ENCODE measurements at regions not wholly inside any gene's neighbourhood (a gene's known extent, or its start where the extent isn't known, plus 50 kb on each side); places are given as distances from the start of the nearest gene placed in this dataset.

DNA sequence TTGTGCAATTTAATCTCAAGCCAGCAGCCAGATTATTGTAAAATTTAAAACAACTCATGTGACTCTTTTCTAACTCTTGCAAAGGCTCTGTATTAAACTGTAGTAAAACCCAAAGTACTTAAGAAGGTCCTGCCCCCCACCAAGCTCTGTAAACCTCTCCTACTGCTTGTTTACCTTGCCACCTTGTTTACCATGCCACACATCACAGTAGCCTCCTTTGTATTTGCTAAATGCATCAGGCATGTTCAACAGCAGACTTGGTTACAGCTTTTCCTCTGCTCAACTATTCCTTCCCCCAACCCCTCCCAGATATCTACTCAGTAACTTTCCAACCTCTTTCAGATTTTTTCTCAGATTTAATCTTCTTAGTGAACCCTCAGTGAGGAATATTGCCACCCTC lies 861.6 kb downstream of the METTL15 start:
- TF ChIP-seq, protein P1, sequence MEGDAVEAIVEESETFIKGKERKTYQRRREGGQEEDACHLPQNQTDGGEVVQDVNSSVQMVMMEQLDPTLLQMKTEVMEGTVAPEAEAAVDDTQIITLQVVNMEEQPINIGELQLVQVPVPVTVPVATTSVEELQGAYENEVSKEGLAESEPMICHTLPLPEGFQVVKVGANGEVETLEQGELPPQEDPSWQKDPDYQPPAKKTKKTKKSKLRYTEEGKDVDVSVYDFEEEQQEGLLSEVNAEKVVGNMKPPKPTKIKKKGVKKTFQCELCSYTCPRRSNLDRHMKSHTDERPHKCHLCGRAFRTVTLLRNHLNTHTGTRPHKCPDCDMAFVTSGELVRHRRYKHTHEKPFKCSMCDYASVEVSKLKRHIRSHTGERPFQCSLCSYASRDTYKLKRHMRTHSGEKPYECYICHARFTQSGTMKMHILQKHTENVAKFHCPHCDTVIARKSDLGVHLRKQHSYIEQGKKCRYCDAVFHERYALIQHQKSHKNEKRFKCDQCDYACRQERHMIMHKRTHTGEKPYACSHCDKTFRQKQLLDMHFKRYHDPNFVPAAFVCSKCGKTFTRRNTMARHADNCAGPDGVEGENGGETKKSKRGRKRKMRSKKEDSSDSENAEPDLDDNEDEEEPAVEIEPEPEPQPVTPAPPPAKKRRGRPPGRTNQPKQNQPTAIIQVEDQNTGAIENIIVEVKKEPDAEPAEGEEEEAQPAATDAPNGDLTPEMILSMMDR (IDR thresholded peaks at IDR 0.05; ENCODE audit: low read depth, low read length, missing control alignments): no peak
- in situ Hi-C loops (cut with HindIII; ENCODE audit: low pct_ligation_motif_present, low sequenced_read_pairs): no loop called here
- Histone ChIP-seq H3K4me3 (ENCODE audit: low read depth, low read length) (no peak overlapping the region), H3K27ac (no peak overlapping the region), H3K36me3 (replicated peaks) (no peaks in the 10 kb centered on the region), H3K27me3 (replicated peaks) (no peaks in the 10 kb centered on the region)
- DNase-seq: no peak

DNA sequence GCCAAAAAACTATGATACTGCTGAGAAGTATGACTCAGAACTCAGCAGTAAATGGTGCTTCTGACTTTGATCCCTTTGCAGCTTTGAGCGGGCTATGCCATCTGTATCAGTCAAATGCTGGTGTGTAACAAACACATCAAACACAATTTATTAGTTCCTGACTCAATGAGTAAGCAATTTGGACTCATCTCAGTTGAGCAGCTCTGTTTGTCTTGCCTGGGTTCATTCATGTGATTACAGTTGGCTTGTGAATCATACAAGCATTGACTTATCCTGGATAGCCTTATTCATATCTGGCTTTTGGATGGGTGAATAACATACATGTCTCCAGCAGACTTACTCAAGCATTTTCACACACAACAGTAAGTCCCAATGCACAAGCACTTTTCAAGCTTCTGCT lies 858.8 kb downstream of the METTL15 start:
- no peaks in the 10 kb centered on the region for H3K36me3 ChIP-seq (replicated peaks)
- H3K4me3 ChIP-seq (ENCODE audit: low read depth, low read length): no peak overlapping the region
- no peaks in the 10 kb centered on the region for H3K27me3 ChIP-seq (replicated peaks)
- TF ChIP-seq, protein P1 (IDR thresholded peaks at IDR 0.05; ENCODE audit: low read depth, low read length, missing control alignments): no peak
- DNase-seq: no peak
- no peak overlapping the region for H3K27ac ChIP-seq
- in situ Hi-C loops (cut with HindIII; ENCODE audit: low pct_ligation_motif_present, low sequenced_read_pairs): no loop called here

DNA sequence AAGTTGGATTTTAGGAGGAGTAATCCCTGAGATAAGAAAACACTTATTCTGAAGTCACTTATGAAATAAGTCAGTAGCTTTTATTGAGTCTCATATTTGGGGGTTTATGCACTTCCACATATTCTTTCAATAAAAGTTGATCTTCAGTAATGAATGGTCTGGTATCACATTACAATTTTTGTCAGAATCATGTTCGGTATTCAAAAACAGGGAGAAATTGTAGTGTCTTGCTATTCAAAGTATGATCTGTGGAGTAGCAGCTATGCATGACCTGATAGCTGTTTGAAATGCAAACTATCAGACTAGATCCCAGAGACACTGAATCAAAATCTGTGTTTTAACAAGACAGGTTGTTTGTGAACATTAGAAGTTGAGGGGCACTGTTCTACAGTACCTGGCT lies 857.6 kb downstream of the METTL15 start:
- no peaks in the 10 kb centered on the region for H3K27me3 ChIP-seq (replicated peaks)
- H3K36me3 ChIP-seq (replicated peaks): no peaks in the 10 kb centered on the region
- TF ChIP-seq, protein P1 (IDR thresholded peaks at IDR 0.05; ENCODE audit: low read depth, low read length, missing control alignments): no peak
- DNase-seq: no peak
- in situ Hi-C loops (cut with HindIII; ENCODE audit: low pct_ligation_motif_present, low sequenced_read_pairs): no loop called here
- H3K27ac ChIP-seq: no peak overlapping the region
- H3K4me3 ChIP-seq (ENCODE audit: low read depth, low read length): no peak overlapping the region

DNA sequence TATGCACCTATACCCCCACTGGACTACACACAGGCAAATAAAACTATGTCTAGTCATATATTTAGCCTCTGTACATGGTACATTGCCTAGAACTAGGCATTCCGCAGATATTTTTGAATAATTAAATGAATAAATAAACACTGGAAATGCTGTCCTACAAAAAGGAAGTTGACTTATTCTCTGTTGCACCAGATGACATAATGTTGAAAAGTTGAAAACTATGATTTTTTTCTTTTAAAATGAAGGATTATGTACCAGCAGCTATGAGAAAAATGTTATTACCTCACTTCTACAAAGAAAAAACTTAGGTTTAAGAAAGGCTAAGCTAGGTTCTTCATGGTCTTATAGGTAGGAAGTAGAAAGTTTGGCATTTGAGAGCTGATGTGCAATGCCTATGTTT lies 856.6 kb downstream of the METTL15 start:
- in situ Hi-C loops (cut with HindIII; ENCODE audit: low pct_ligation_motif_present, low sequenced_read_pairs): no loop called here
- no peak for DNase-seq

DNA sequence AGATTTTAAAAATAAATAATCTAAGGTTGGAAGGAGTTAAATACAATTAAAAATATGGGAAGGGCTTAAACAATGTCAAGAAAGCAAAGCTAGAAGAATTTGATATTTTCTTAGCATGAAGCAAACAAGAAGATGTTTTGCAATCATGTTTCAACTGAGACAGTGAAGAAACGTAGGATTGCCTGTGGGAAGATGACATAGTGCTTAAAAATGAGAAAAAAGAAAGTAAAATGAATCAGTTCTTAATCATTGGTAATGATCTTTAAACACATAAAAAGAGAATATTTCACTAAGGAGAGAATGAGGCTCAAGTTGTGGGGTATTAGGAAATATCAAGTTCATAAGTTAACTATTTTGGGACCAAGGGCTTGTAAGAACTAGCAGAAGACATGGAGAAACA lies 855.0 kb downstream of the METTL15 start:
- TF ChIP-seq, protein P1 (IDR thresholded peaks at IDR 0.05; ENCODE audit: low read depth, low read length, missing control alignments): no peak
- Histone ChIP-seq H3K27ac (no peak overlapping the region), H3K36me3 (replicated peaks) (no peaks in the 10 kb centered on the region), H3K4me3 (ENCODE audit: low read depth, low read length) (no peak overlapping the region), H3K27me3 (replicated peaks) (no peaks in the 10 kb centered on the region)
- in situ Hi-C loops (cut with HindIII; ENCODE audit: low pct_ligation_motif_present, low sequenced_read_pairs): no loop called here
- DNase-seq: no peak

More for the DNA sequence above, 856.6 kb downstream of the METTL15 start:
- Histone ChIP-seq H3K36me3 (replicated peaks) (no peaks in the 10 kb centered on the region), H3K4me3 (ENCODE audit: low read depth, low read length) (no peak overlapping the region), H3K27ac (no peak overlapping the region), H3K27me3 (replicated peaks) (no peaks in the 10 kb centered on the region)
- TF ChIP-seq, protein P1 (IDR thresholded peaks at IDR 0.05; ENCODE audit: low read depth, low read length, missing control alignments): no peak

DNA sequence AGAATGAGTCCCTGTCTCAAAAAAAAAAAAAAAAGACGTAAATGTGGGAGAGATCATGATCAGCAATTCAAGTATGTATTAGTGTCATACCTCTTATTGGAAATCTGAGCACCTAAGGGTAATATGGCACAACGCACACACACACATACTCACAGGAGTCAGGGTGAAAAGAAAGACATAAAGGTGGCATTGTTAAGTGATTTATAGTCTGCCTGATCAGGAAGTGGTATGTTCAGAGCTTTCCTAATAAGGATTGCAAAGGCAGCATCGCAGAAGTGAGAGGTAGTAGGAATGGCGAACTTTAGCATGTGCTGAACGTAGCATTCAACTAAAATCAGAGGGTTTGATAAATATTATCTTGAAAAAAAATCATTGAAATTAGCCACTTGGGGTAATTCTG lies 854.3 kb downstream of the METTL15 start:
- no peak for DNase-seq
- Histone ChIP-seq H3K36me3 (replicated peaks) (no peaks in the 10 kb centered on the region), H3K4me3 (ENCODE audit: low read depth, low read length) (no peak overlapping the region), H3K27ac (no peak overlapping the region), H3K27me3 (replicated peaks) (no peaks in the 10 kb centered on the region)
- in situ Hi-C loops (cut with HindIII; ENCODE audit: low pct_ligation_motif_present, low sequenced_read_pairs): no loop called here
- TF ChIP-seq, protein P1 (IDR thresholded peaks at IDR 0.05; ENCODE audit: low read depth, low read length, missing control alignments): no peak

Measured in brain microvascular endothelial cell (primary cell).